ENCODE measurements at regions not wholly inside any gene's neighbourhood (a gene's known extent, or its start where the extent isn't known, plus 50 kb on each side); places are given as distances from the start of the nearest gene placed in this dataset.

DNA sequence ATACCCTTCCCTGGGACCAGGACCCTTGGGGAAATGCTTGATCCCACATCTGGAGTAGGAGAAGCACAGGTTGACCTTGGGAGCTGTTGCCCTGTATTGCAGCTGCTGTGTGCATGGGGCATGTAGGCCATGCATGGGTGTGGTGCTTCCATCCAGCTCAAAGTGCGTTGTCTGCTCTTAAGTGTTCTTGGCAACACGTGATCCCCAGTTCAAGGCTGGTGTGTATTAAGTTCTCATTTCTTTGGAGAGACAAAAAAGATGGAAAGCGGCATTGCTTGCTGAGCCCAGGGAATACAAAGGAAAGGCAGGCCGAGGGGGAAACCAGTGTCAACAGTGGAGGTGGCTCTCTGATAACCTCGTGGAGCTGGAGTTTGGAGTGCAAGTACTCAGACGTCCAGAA is 110.7 kb downstream of the RTP5 start:
- TF ChIP-seq POLR2AphosphoS5 (IDR thresholded peaks at IDR 0.05; ENCODE audit: low read depth, low read length), result no peak
- TF ChIP-seq FOXP2 (optimal IDR thresholded peaks at IDR 0.05; ENCODE audit: borderline replicate concordance, extremely low read depth, extremely low read length, insufficient read depth), result no peak
- TF ChIP-seq, protein P1, sequence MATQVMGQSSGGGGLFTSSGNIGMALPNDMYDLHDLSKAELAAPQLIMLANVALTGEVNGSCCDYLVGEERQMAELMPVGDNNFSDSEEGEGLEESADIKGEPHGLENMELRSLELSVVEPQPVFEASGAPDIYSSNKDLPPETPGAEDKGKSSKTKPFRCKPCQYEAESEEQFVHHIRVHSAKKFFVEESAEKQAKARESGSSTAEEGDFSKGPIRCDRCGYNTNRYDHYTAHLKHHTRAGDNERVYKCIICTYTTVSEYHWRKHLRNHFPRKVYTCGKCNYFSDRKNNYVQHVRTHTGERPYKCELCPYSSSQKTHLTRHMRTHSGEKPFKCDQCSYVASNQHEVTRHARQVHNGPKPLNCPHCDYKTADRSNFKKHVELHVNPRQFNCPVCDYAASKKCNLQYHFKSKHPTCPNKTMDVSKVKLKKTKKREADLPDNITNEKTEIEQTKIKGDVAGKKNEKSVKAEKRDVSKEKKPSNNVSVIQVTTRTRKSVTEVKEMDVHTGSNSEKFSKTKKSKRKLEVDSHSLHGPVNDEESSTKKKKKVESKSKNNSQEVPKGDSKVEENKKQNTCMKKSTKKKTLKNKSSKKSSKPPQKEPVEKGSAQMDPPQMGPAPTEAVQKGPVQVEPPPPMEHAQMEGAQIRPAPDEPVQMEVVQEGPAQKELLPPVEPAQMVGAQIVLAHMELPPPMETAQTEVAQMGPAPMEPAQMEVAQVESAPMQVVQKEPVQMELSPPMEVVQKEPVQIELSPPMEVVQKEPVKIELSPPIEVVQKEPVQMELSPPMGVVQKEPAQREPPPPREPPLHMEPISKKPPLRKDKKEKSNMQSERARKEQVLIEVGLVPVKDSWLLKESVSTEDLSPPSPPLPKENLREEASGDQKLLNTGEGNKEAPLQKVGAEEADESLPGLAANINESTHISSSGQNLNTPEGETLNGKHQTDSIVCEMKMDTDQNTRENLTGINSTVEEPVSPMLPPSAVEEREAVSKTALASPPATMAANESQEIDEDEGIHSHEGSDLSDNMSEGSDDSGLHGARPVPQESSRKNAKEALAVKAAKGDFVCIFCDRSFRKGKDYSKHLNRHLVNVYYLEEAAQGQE (IDR thresholded peaks at IDR 0.05; ENCODE audit: insufficient read depth in 1 of 2, low read depth in 2 of 2, low read length in 2 of 2), result no peak
- no peak for TF ChIP-seq TAF1 (IDR thresholded peaks at IDR 0.05; ENCODE audit: borderline replicate concordance, insufficient read depth, low read length)
- TF ChIP-seq SIN3A (IDR thresholded peaks at IDR 0.05; ENCODE audit: borderline replicate concordance, insufficient read depth, low read length), result no peak

DNA sequence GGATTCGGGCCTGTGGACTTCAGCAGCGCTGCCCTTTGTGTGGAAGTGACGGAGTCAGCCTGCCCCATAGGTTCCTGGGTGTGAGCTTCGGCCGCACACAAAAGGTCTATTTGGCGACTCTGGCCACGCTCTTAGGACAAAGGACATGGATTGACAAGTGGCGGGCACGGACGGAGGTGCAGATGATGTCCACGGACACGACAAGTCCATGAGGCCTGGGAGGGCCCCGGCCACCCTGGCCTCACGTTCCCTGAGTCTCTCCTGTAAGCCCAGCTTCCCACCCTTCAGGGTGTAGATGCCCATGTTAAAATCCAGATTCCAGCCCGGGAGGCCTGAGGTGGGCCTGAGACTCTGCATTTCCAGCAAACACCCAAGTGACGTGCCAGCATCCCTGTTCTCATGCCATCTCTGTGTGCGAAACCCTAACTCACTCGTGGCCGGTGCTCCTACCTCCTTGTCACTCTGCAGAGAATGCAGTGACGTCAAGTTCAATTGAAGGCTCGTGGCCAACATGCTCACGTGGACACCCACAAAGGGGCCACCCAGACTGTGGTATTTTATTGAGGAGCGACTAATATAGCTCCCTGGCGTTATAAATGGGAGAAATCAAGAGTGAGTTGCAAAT is 111.7 kb downstream of the RTP5 start:
- no peak for TF ChIP-seq FOXP2 (optimal IDR thresholded peaks at IDR 0.05; ENCODE audit: borderline replicate concordance, extremely low read depth, extremely low read length, insufficient read depth)
- TF ChIP-seq POLR2AphosphoS5 (IDR thresholded peaks at IDR 0.05; ENCODE audit: low read depth, low read length), result no peak
- no peak for TF ChIP-seq SIN3A (IDR thresholded peaks at IDR 0.05; ENCODE audit: borderline replicate concordance, insufficient read depth, low read length)
- no peak for TF ChIP-seq TAF1 (IDR thresholded peaks at IDR 0.05; ENCODE audit: borderline replicate concordance, insufficient read depth, low read length)
- TF ChIP-seq, protein P1 (IDR thresholded peaks at IDR 0.05; ENCODE audit: insufficient read depth in 1 of 2, low read depth in 2 of 2, low read length in 2 of 2), result no peak

DNA sequence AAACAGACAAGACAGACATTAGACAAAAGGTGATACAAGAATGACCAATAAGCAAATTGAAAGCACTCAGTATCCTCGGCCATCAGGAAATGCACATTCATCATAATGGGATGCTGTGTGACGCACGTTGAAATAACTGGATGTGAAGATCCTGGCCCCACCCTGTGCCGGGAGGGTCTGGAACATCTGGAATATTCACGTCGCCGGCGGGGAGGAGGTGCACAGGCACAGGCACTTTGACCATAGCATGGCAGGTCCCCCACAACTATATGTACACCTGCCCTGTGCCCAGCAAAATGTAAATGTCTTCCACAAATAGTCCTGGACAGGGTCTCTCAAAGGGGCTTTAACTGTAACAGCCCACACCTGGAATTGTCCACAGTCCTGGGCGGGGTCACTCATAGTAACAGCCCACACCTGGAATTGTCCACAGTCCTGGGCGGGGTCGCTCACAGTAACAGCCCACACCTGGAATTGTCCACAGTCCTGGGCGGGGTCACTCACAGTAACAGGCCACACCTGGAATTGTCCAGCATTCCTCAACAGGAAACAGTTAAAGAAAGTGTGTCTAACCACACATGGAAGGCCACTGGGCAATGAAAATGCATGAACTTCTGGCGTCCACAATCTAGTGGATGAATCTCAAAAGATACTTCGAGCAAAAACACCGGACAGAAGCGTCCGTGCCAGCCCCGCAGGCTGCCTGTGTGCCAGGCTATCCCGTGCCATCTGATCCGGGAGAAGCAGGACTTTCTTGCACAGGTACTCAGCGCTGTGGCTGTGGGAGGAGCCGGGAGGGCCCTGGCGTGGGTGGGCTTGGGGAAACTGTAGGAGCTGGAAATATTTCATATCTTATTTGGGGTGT is 113.4 kb downstream of the RTP5 start:
- TF ChIP-seq SIN3A (IDR thresholded peaks at IDR 0.05; ENCODE audit: borderline replicate concordance, insufficient read depth, low read length) (no peak), TAF1 (IDR thresholded peaks at IDR 0.05; ENCODE audit: borderline replicate concordance, insufficient read depth, low read length) (no peak), POLR2AphosphoS5 (IDR thresholded peaks at IDR 0.05; ENCODE audit: low read depth, low read length) (no peak), FOXP2 (optimal IDR thresholded peaks at IDR 0.05; ENCODE audit: borderline replicate concordance, extremely low read depth, extremely low read length, insufficient read depth) (no peak)
- TF ChIP-seq, protein P1 (IDR thresholded peaks at IDR 0.05; ENCODE audit: insufficient read depth in 1 of 2, low read depth in 2 of 2, low read length in 2 of 2), result no peak

DNA sequence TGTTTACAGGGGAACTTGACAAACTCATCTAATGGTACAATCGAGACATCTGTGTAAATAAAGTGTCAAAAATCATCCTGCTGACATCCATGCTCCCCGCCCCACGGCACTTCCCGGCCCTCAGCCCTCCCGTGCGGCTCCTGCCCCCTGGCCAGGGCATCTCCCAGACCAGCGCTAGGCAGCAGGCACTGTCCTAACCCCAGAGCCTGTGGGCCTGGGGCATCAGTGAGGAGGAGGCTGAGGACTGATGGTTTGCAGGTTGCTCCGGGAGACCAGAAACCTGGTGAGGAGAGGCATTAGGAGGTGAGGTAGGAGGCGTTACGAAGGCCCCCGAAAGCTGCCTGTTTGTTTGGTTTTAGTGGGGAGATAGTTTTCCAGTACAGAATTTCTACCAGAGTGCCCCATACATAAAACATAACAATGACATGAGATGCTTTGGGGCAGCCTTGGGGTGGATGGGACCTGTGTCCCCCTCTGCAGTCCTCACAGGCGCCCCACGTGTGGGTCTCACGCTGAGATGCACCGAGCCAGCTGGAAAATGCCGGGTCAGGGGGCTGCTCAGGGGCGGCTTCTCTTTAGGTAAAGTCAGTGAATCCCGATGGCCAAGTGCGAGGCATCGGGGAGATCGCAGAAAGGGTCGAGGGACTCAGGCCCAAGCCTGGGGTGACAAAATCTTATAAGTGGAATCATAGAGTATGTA is 114.2 kb downstream of the RTP5 start:
- TF ChIP-seq SIN3A (IDR thresholded peaks at IDR 0.05; ENCODE audit: borderline replicate concordance, insufficient read depth, low read length) (no peak), FOXP2 (optimal IDR thresholded peaks at IDR 0.05; ENCODE audit: borderline replicate concordance, extremely low read depth, extremely low read length, insufficient read depth) (no peak), TAF1 (IDR thresholded peaks at IDR 0.05; ENCODE audit: borderline replicate concordance, insufficient read depth, low read length) (no peak), POLR2AphosphoS5 (IDR thresholded peaks at IDR 0.05; ENCODE audit: low read depth, low read length) (no peak)
- TF ChIP-seq, protein P1 (IDR thresholded peaks at IDR 0.05; ENCODE audit: insufficient read depth in 1 of 2, low read depth in 2 of 2, low read length in 2 of 2), result no peak
